ENCODE measurements at regions not wholly inside any gene's neighbourhood (a gene's known extent, or its start where the extent isn't known, plus 50 kb on each side); places are given as distances from the start of the nearest gene placed in this dataset.

- TF ChIP-seq CTCF (IDR thresholded peaks at IDR 0.05; ENCODE audit: unreplicated experiment in 3 of 3) = no peak
- Mint-ChIP-seq H3K4me1 (peaks cover 24% of the 10 kb centered on the region), H3K27me3 (ENCODE audit: low read depth) (peaks cover 5% of the 10 kb centered on the region), H3K9me3 (peaks cover 14% of the 10 kb centered on the region), H3K4me3 (peak overlapping the region in 1 of 3 experiments; percentile 8), H3K27ac (peak overlapping the region; percentile 77 to 84 (median 78)), H3K36me3 (ENCODE audit: low read depth) (no peaks in the 10 kb centered on the region)
Observed at GRCh38 chr2:200026332-200027230, 71.2 kb downstream of the MAIP1 start.

- H3K4me3 Mint-ChIP-seq = no peak overlapping the region
- peak overlapping the region in 1 of 3 experiments; percentile 53 for H3K27ac Mint-ChIP-seq
- peaks cover 5% of the 10 kb centered on the region for H3K27me3 Mint-ChIP-seq (ENCODE audit: low read depth)
- TF ChIP-seq CTCF (IDR thresholded peaks at IDR 0.05; ENCODE audit: unreplicated experiment in 3 of 3) = no peak
- H3K4me1 Mint-ChIP-seq = peaks cover 30% of the 10 kb centered on the region
- peaks cover 11% of the 10 kb centered on the region for H3K9me3 Mint-ChIP-seq
- H3K36me3 Mint-ChIP-seq (ENCODE audit: low read depth) = no peaks in the 10 kb centered on the region
Observed at GRCh38 chr2:200028998-200029397, 73.6 kb downstream of the MAIP1 start.

- peaks cover 2% of the 10 kb centered on the region for H3K9me3 Mint-ChIP-seq
- no peak for TF ChIP-seq CTCF (IDR thresholded peaks at IDR 0.05; ENCODE audit: unreplicated experiment in 3 of 3)
Observed at GRCh38 chr2:200032895-200033294, 77.5 kb downstream of the MAIP1 start.

GRCh38 chr2:200033929-200034328, 78.5 kb downstream of the MAIP1 start:
- H3K36me3 Mint-ChIP-seq (ENCODE audit: low read depth) = no peaks in the 10 kb centered on the region
- TF ChIP-seq CTCF (IDR thresholded peaks at IDR 0.05; ENCODE audit: unreplicated experiment in 3 of 3) = no peak
- H3K4me3 Mint-ChIP-seq = no peak overlapping the region
- no peaks in the 10 kb centered on the region for H3K9me3 Mint-ChIP-seq
- H3K27ac Mint-ChIP-seq = peak overlapping the region in 1 of 3 experiments; percentile 39
- no peaks in the 10 kb centered on the region for H3K27me3 Mint-ChIP-seq (ENCODE audit: low read depth)
- peaks cover 9% of the 10 kb centered on the region for H3K4me1 Mint-ChIP-seq

More at GRCh38 chr2:200032895-200033294, 77.5 kb downstream of the MAIP1 start:
- H3K27me3 Mint-ChIP-seq (ENCODE audit: low read depth) = no peaks in the 10 kb centered on the region
- H3K27ac Mint-ChIP-seq = no peak overlapping the region
- no peak overlapping the region for H3K4me3 Mint-ChIP-seq
- H3K36me3 Mint-ChIP-seq (ENCODE audit: low read depth) = no peaks in the 10 kb centered on the region
- peaks cover 18% of the 10 kb centered on the region for H3K4me1 Mint-ChIP-seq

GRCh38 chr2:200034816-200035215, 79.4 kb downstream of the MAIP1 start:
- no peak for TF ChIP-seq CTCF (IDR thresholded peaks at IDR 0.05; ENCODE audit: unreplicated experiment in 3 of 3)
- H3K4me3 Mint-ChIP-seq = no peak overlapping the region
- peaks cover 18% of the 10 kb centered on the region for H3K4me1 Mint-ChIP-seq
- H3K9me3 Mint-ChIP-seq = no peaks in the 10 kb centered on the region
- H3K27me3 Mint-ChIP-seq (ENCODE audit: low read depth) = no peaks in the 10 kb centered on the region
- H3K36me3 Mint-ChIP-seq (ENCODE audit: low read depth) = no peaks in the 10 kb centered on the region
- H3K27ac Mint-ChIP-seq = no peak overlapping the region

Measured in nephron (organoid).